ENCODE measurements at regions not wholly inside any gene's neighbourhood (a gene's known extent, or its start where the extent isn't known, plus 50 kb on each side); places are given as distances from the start of the nearest gene placed in this dataset.
"Not testable (repeated sequence)": the region's sequence is repeated elsewhere in the genome, so short reads cannot be mapped to it uniquely, and the experiment has no call there.

- Histone ChIP-seq H3K27me3 (replicated peaks) (no peaks in the 10 kb centered on the region), H3K27ac (no peak overlapping the region), H3K36me3 (no peaks in the 10 kb centered on the region), H3K4me1 (replicated peaks) (no peaks in the 10 kb centered on the region), H3K4me3 (no peak overlapping the region), H3K9me3 (replicated peaks) (peaks cover 3% of the 10 kb centered on the region)
- no peak for DNase-seq (ENCODE audit: low read depth in 1 of 2, low spot score in 2 of 2)
Measured at GRCh38 chr12:125841332-125841731, 776.1 kb downstream of the AACS start.

- H3K27me3 ChIP-seq (replicated peaks), result no peaks in the 10 kb centered on the region
- peaks cover 2% of the 10 kb centered on the region; the same call in 1 of the 2 replicates for H3K9me3 ChIP-seq (replicated peaks)
- no peaks in the 10 kb centered on the region for H3K36me3 ChIP-seq
- H3K27ac ChIP-seq, result no peak overlapping the region
- H3K4me3 ChIP-seq, result no peak overlapping the region
- DNase-seq (ENCODE audit: low read depth in 1 of 2, low spot score in 2 of 2), result no peak
- no peaks in the 10 kb centered on the region for H3K4me1 ChIP-seq (replicated peaks)
Measured at GRCh38 chr12:125852116-125852515, 786.9 kb downstream of the AACS start.

- Histone ChIP-seq H3K4me3 (no peak overlapping the region), H3K9me3 (replicated peaks) (peaks cover under 1% of the 10 kb centered on the region; the same call in 1 of the 2 replicates), H3K36me3 (no peaks in the 10 kb centered on the region), H3K27ac (no peak overlapping the region), H3K4me1 (replicated peaks) (no peaks in the 10 kb centered on the region), H3K27me3 (replicated peaks) (no peaks in the 10 kb centered on the region)
- DNase-seq (ENCODE audit: low read depth in 1 of 2, low spot score in 2 of 2), result no peak
Measured at GRCh38 chr12:125852679-125853078, 787.4 kb downstream of the AACS start.

DNA sequence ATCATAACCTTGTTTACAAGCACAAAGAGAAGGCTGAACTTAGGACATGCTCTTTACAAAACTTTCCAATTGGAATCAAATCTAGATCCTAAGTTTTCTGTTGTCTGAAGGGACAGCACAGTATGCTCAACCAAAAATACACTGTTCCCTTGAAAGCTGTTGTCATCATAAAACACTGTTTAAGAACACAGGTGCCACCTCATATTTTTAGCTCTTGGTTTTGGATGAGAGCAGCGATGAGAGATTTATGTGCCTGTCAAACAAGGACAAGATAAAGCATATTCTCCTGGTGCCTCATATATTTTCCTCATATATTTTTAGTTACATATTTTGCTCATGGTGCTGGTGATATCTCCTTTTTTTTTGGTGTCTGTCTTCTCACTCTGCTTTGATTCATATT, 788.4 kb downstream of the AACS start:
- H3K4me3 ChIP-seq, result no peak overlapping the region
- H3K36me3 ChIP-seq, result no peaks in the 10 kb centered on the region
- no peaks in the 10 kb centered on the region for H3K4me1 ChIP-seq (replicated peaks)
- H3K27ac ChIP-seq, result no peak overlapping the region
- DNase-seq (ENCODE audit: low read depth in 1 of 2, low spot score in 2 of 2), result no peak
- no peaks in the 10 kb centered on the region for H3K27me3 ChIP-seq (replicated peaks)
- H3K9me3 ChIP-seq (replicated peaks), result no peaks in the 10 kb centered on the region; the same call in 1 of the 2 replicates

DNA sequence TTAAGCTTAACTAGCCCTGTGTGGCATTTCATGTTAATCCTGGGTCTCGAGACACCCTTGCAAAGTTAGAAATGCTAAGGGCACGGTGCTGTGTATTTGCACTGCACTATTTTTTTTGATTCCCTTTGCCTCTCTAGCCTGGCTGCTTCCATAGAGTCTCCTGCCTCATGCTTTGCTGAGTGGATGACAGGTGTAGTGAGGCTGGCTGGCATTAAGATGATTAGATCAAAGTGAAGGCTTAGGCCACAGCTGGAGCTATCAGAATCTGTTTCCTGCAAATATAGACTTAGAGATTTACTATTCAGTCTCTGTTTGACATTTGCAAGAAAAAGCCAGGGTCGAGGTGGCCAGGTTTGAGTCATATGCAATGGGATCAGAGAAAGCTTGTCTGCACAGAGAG, 791.1 kb downstream of the AACS start:
- Histone ChIP-seq H3K27me3 (replicated peaks) (no peaks in the 10 kb centered on the region), H3K36me3 (no peaks in the 10 kb centered on the region), H3K9me3 (replicated peaks) (no peaks in the 10 kb centered on the region; the same call in 1 of the 2 replicates), H3K4me1 (replicated peaks) (no peaks in the 10 kb centered on the region), H3K4me3 (no peak overlapping the region), H3K27ac (no peak overlapping the region)
- no peak for DNase-seq (ENCODE audit: low read depth in 1 of 2, low spot score in 2 of 2)

- DNase-seq (ENCODE audit: low read depth in 1 of 2, low spot score in 2 of 2), result no peak
- Histone ChIP-seq H3K4me1 (replicated peaks) (no peaks in the 10 kb centered on the region), H3K36me3 (no peaks in the 10 kb centered on the region), H3K27ac (no peak overlapping the region), H3K27me3 (replicated peaks) (no peaks in the 10 kb centered on the region), H3K4me3 (no peak overlapping the region), H3K9me3 (replicated peaks) (no peaks in the 10 kb centered on the region; the same call in 1 of the 2 replicates)
Measured at GRCh38 chr12:125856896-125857295, 791.7 kb downstream of the AACS start.

- Histone ChIP-seq H3K36me3 (no peaks in the 10 kb centered on the region), H3K4me1 (replicated peaks) (no peaks in the 10 kb centered on the region), H3K27me3 (replicated peaks) (no peaks in the 10 kb centered on the region), H3K27ac (no peak overlapping the region), H3K4me3 (no peak overlapping the region), H3K9me3 (replicated peaks) (no peaks in the 10 kb centered on the region; the same call in 1 of the 2 replicates)
- no peak for DNase-seq (ENCODE audit: low read depth in 1 of 2, low spot score in 2 of 2)
Measured at GRCh38 chr12:125860672-125861288, 795.5 kb downstream of the AACS start.

- no peaks in the 10 kb centered on the region; the same call in 1 of the 2 replicates for H3K9me3 ChIP-seq (replicated peaks)
- no peak for DNase-seq (ENCODE audit: low read depth in 1 of 2, low spot score in 2 of 2)
- no peak overlapping the region for H3K4me3 ChIP-seq
- no peaks in the 10 kb centered on the region for H3K27me3 ChIP-seq (replicated peaks)
- H3K36me3 ChIP-seq, result no peaks in the 10 kb centered on the region
- H3K27ac ChIP-seq, result no peak overlapping the region
- H3K4me1 ChIP-seq (replicated peaks), result no peaks in the 10 kb centered on the region
Measured at GRCh38 chr12:125861299-125862281, 796.4 kb downstream of the AACS start.

GRCh38 chr12:125865236-125865635, 800.0 kb downstream of the AACS start:
- H3K4me1 ChIP-seq (replicated peaks); DNase-seq (ENCODE audit: low read depth in 1 of 2, low spot score in 2 of 2); H3K36me3 ChIP-seq; H3K4me3 ChIP-seq; H3K9me3 ChIP-seq (replicated peaks); H3K27me3 ChIP-seq (replicated peaks); H3K27ac ChIP-seq: not testable (repeated sequence)

GRCh38 chr12:125871811-125872594, 806.8 kb downstream of the AACS start:
- Histone ChIP-seq H3K27me3 (replicated peaks) (no peaks in the 10 kb centered on the region), H3K4me3 (no peak overlapping the region), H3K9me3 (replicated peaks) (no peaks in the 10 kb centered on the region), H3K4me1 (replicated peaks) (no peaks in the 10 kb centered on the region), H3K36me3 (no peaks in the 10 kb centered on the region), H3K27ac (no peak overlapping the region)
- DNase-seq (ENCODE audit: low read depth in 1 of 2, low spot score in 2 of 2), result no peak

- Histone ChIP-seq H3K36me3 (no peaks in the 10 kb centered on the region), H3K27me3 (replicated peaks) (no peaks in the 10 kb centered on the region), H3K27ac (no peak overlapping the region), H3K4me1 (replicated peaks) (no peaks in the 10 kb centered on the region), H3K9me3 (replicated peaks) (no peaks in the 10 kb centered on the region), H3K4me3 (no peak overlapping the region)
- DNase-seq (ENCODE audit: low read depth in 1 of 2, low spot score in 2 of 2), result no peak
Measured at GRCh38 chr12:125873016-125873415, 807.8 kb downstream of the AACS start.

- 0 out of 2 replicates have a peak, but pooled peaks cover 2% of the 10 kb centered on the region for H3K9me3 ChIP-seq (replicated peaks)
- no peak overlapping the region for H3K4me3 ChIP-seq
- no peak for DNase-seq (ENCODE audit: low read depth in 1 of 2, low spot score in 2 of 2)
- no peaks in the 10 kb centered on the region for H3K36me3 ChIP-seq
- no peaks in the 10 kb centered on the region for H3K27me3 ChIP-seq (replicated peaks)
- H3K27ac ChIP-seq, result no peak overlapping the region
- H3K4me1 ChIP-seq (replicated peaks), result no peaks in the 10 kb centered on the region
Measured at GRCh38 chr12:125878483-125878882, 813.2 kb downstream of the AACS start.

GRCh38 chr12:125882141-125882540, 816.9 kb downstream of the AACS start:
- no peak for DNase-seq (ENCODE audit: low read depth in 1 of 2, low spot score in 2 of 2)
- H3K9me3 ChIP-seq (replicated peaks), result 0 out of 2 replicates have a peak, but pooled peaks cover 2% of the 10 kb centered on the region
- no peaks in the 10 kb centered on the region for H3K4me1 ChIP-seq (replicated peaks)
- no peak overlapping the region for H3K4me3 ChIP-seq
- no peak overlapping the region for H3K27ac ChIP-seq
- H3K27me3 ChIP-seq (replicated peaks), result no peaks in the 10 kb centered on the region
- no peaks in the 10 kb centered on the region for H3K36me3 ChIP-seq
